Smooth muscle cell (in vitro differentiated cells): ENCODE measurements at regions not wholly inside any gene's neighbourhood (a gene's known extent, or its start where the extent isn't known, plus 50 kb on each side); places are given as distances from the start of the nearest gene placed in this dataset.
"Not testable (repeated sequence)": the region's sequence is repeated elsewhere in the genome, so short reads cannot be mapped to it uniquely, and the experiment has no call there.

Source experiments
- DNase-seq: peaks from one replicate; lab custom pipeline; 2025; ENCODE audit not compliant: unreplicated experiment; lab: John Stamatoyannopoulos, UW
- H2AFZ ChIP-seq: fragments of 200-600 bp; sonication (generic); 2 replicates; pipeline ENCODE4 v1.6.0; 2016; ENCODE audit warnings: antibody characterized with exemption, low read depth, mild to moderate bottlenecking
- H3F3A ChIP-seq: fragments of 200-600 bp; sonication (generic); 2 replicates; pipeline ENCODE4 v1.6.0; 2017; ENCODE audit warnings: antibody characterized with exemption, low read depth
- H3K27ac ChIP-seq: fragments of 200-600 bp; sonication (generic); 2 replicates; pipeline ENCODE4 v1.5.1; 2016; ENCODE audit warnings: low read depth, mild to moderate bottlenecking
- H3K27me3 ChIP-seq: fragments of 200-600 bp; sonication (generic); 2 replicates; pipeline ENCODE4 v1.6.1; 2016; ENCODE audit warnings: low read depth, mild to moderate bottlenecking
- H3K36me3 ChIP-seq: fragments of 200-600 bp; sonication (generic); 2 replicates; pipeline ENCODE4 v1.5.1; 2016; ENCODE audit warnings: low read depth
- H3K4me1 ChIP-seq: fragments of 200-600 bp; sonication (generic); 2 replicates; pipeline ENCODE4 v1.5.1; 2016; ENCODE audit warnings: low read depth
- H3K4me2 ChIP-seq: fragments of 200-600 bp; sonication (generic); 2 replicates; pipeline ENCODE4 v1.6.0; 2016; ENCODE audit warnings: mild to moderate bottlenecking
- H3K4me3 ChIP-seq: fragments of 200-600 bp; sonication (generic); 2 replicates; pipeline ENCODE4 v1.5.1; 2016; ENCODE audit warnings: mild to moderate bottlenecking
- H3K79me2 ChIP-seq: fragments of 200-600 bp; sonication (generic); 2 replicates; pipeline ENCODE4 v1.6.0; 2016; ENCODE audit warnings: low read depth, mild to moderate bottlenecking
- H3K9ac ChIP-seq: fragments of 200-600 bp; sonication (generic); 2 replicates; pipeline ENCODE4 v1.6.0; 2016; ENCODE audit warnings: low read depth
- H3K9me3 ChIP-seq: fragments of 200-600 bp; sonication (generic); replicated peaks from 2 replicates; pipeline ENCODE4 v1.5.1; 2016; ENCODE audit warnings: low read depth
- H4K20me1 ChIP-seq: fragments of 200-600 bp; sonication (generic); 2 replicates; pipeline ENCODE4 v1.6.0; 2016; ENCODE audit warnings: low read depth
- WGBS: methylation state at CpG from one replicate; pipeline ENCODE4 v1.1.7; 2016; ENCODE audit warnings: low lambda C conversion rate; 5-methylcytosine and 5-hydroxymethylcytosine counted together
- TF ChIP-seq, protein P1 (sequence below): fragments of 200-600 bp; sonication (generic); IDR thresholded peaks from 2 replicates; pipeline ENCODE4 v1.5.1; 2017; ENCODE audit warnings: borderline replicate concordance, mild to moderate bottlenecking, antibody characterized with exemption; ENCODE audit not compliant: insufficient read depth, poor library complexity, severe bottlenecking

DNA sequence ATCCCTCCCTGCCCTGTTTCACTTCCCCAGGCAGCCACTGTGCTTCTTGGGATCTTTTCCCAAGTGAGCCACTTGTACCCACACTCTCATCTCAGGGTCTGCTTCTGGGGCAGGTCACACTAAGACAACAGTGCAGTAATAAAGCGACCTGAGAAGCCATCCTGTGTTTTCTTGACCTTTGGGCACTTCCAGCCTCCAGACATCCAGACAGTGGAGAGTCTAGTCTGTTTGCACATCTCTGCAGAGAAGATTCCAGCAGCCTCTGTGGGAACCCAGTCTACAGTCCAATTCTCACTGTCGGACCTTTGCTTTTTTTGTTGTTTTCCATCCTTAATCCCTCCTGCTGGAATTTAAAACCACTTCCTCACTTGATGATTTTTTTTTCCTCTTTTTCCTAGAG lies 50.3 kb upstream of the ATP6AP2 start:
- TF ChIP-seq, protein P1, sequence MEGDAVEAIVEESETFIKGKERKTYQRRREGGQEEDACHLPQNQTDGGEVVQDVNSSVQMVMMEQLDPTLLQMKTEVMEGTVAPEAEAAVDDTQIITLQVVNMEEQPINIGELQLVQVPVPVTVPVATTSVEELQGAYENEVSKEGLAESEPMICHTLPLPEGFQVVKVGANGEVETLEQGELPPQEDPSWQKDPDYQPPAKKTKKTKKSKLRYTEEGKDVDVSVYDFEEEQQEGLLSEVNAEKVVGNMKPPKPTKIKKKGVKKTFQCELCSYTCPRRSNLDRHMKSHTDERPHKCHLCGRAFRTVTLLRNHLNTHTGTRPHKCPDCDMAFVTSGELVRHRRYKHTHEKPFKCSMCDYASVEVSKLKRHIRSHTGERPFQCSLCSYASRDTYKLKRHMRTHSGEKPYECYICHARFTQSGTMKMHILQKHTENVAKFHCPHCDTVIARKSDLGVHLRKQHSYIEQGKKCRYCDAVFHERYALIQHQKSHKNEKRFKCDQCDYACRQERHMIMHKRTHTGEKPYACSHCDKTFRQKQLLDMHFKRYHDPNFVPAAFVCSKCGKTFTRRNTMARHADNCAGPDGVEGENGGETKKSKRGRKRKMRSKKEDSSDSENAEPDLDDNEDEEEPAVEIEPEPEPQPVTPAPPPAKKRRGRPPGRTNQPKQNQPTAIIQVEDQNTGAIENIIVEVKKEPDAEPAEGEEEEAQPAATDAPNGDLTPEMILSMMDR, result no peak
- Histone ChIP-seq H3K79me2 (no peaks in the 10 kb centered on the region), H3K4me2 (peak overlapping the region; percentile 71), H3K27me3 (no peaks in the 10 kb centered on the region), H3K9ac (no peak overlapping the region), H4K20me1 (no peaks in the 10 kb centered on the region), H3K4me1 (peaks cover 6% of the 10 kb centered on the region), H3K9me3 (no peaks in the 10 kb centered on the region), H2AFZ (peak overlapping the region; percentile 93), H3K27ac (peak overlapping the region; percentile 23), H3F3A (no peaks in the 10 kb centered on the region), H3K36me3 (no peaks in the 10 kb centered on the region), H3K4me3 (no peak overlapping the region)
- WGBS, result 28% methylated on average over 2 of the region's 2 CpGs
- DNase-seq, result no peak

DNA sequence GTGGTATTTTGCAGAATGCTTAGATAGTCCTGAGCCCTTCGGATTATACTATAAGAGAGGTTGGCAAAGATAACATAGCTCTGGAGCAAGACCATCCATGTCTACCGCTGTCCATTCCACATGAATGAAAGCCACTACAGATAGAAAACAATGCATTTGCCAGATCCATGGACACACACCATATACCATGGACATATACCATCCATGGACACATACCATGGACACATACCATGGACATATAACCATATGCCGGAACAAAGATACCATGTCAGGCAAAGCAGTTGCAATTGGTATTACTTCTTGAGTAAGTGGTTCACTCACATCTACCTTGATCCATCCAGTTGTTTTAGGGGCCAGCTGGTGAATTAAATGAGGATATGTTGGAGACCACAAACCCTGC lies 53.2 kb upstream of the ATP6AP2 start:
- Histone ChIP-seq H3K79me2 (no peaks in the 10 kb centered on the region), H3F3A (no peaks in the 10 kb centered on the region), H3K4me1 (peaks cover 6% of the 10 kb centered on the region), H2AFZ (no peak overlapping the region), H4K20me1 (no peaks in the 10 kb centered on the region), H3K27me3 (no peaks in the 10 kb centered on the region), H3K9me3 (no peaks in the 10 kb centered on the region), H3K9ac (no peak overlapping the region), H3K36me3 (no peaks in the 10 kb centered on the region), H3K4me2 (no peak overlapping the region), H3K4me3 (no peak overlapping the region), H3K27ac (no peak overlapping the region)
- 92% methylated on average over 3 of the region's 3 CpGs for WGBS
- TF ChIP-seq, protein P1, result no peak
- DNase-seq, result no peak

DNA sequence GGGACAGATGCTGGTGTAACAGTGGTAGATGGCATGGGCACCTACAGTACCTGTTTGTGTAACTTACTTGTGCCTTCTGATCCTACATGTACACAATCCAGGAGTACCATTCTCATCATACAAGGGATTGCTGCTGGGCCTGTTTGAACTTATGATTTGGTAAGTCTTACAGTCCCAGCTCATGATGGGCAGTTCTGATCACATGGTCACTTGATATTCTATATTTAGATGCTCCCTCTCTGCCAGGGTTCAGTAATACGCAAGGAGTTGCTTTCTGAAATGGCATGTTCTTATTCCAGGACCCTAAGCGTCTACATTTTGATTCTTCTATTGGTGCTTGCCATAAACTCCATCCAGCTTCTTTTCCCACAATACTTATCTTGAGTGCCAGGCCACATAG lies 54.4 kb upstream of the ATP6AP2 start:
- WGBS, result 91% methylated on average over 2 of the region's 2 CpGs
- Histone ChIP-seq H3F3A (no peaks in the 10 kb centered on the region), H3K36me3 (no peaks in the 10 kb centered on the region), H3K27ac (no peak overlapping the region), H2AFZ (no peak overlapping the region), H3K79me2 (no peaks in the 10 kb centered on the region), H3K4me3 (no peak overlapping the region), H3K4me1 (peaks cover 4% of the 10 kb centered on the region), H3K27me3 (no peaks in the 10 kb centered on the region), H3K4me2 (no peak overlapping the region), H3K9me3 (no peaks in the 10 kb centered on the region), H4K20me1 (no peaks in the 10 kb centered on the region), H3K9ac (no peak overlapping the region)
- TF ChIP-seq, protein P1, result no peak
- no peak for DNase-seq

- not testable (repeated sequence) for H3K27ac ChIP-seq, H3K9me3 ChIP-seq, H3K79me2 ChIP-seq, H4K20me1 ChIP-seq, H3K27me3 ChIP-seq, H3K4me3 ChIP-seq, DNase-seq, H3K36me3 ChIP-seq, H3K4me2 ChIP-seq, H3K4me1 ChIP-seq, H3K9ac ChIP-seq, H2AFZ ChIP-seq, H3F3A ChIP-seq
- whole genome bisulfite sequencing, result 78% methylated on average over 1 of the region's 1 CpG
Measured at GRCh38 chrX:40525901-40526300, 54.9 kb upstream of the ATP6AP2 start.
